HEK293 (cell line): ENCODE measurements at regions not wholly inside any gene's neighbourhood (a gene's known extent, or its start where the extent isn't known, plus 50 kb on each side); places are given as distances from the start of the nearest gene placed in this dataset.

Experiments
- ZNF138 ChIP-seq: fragments of 450-650 bp; formaldehyde crosslinking; IDR thresholded peaks from 2 replicates; pipeline ENCODE4 v1.5.1; 2016; ENCODE audit warnings: missing biosample characterization, missing genetic modification characterization, borderline replicate concordance
- ZNF274 ChIP-seq, 2 experiments: fragments of 200-500 bp in 1 of 2; fragments of 450-650 bp in 1 of 2; sonication (Bioruptor generic) in 1 of 2; formaldehyde crosslinking in 1 of 2; IDR thresholded peaks; 2 replicates each; pipeline versions ENCODE4 v1.5.1 to v1.6.1; 2014 to 2016; ENCODE audit warnings: borderline replicate concordance in 1 of 2, inconsistent platforms in 1 of 2, low read length in 1 of 2, missing biosample characterization in 1 of 2, missing genetic modification characterization in 1 of 2
- ZNF501 ChIP-seq: fragments of 450-650 bp; formaldehyde crosslinking; IDR thresholded peaks from 2 replicates; pipeline ENCODE4 v1.5.1; 2016; ENCODE audit warnings: missing biosample characterization, missing genetic modification characterization
- ZNF670 ChIP-seq: fragments of 450-650 bp; formaldehyde crosslinking; IDR thresholded peaks from 2 replicates; pipeline ENCODE4 v1.5.1; 2016; ENCODE audit warnings: missing biosample characterization, missing genetic modification characterization, low read depth
- TF ChIP-seq, protein P1 (sequence below): fragments of 450-650 bp; formaldehyde crosslinking; IDR thresholded peaks from 2 replicates; pipeline ENCODE4 v1.5.1; 2017; ENCODE audit warnings: missing biosample characterization, missing genetic modification characterization

DNA sequence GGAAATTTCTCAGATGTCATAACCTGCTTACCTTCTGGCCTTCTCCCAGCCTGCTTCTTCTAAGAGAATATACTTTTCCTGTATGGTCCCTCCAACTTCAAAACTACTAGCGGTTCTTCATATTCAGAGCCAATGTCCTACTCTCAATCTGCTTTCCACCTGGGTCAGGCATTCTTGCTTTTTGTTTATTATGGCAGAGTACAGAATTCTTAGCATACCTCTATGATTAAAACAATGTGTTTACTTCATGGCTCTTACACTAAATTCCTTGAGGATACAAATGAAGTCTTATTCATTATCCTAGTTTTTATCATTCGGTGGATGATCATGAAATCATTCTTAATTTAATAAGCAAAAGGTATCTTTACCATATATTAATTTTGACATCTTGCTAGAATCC, 484.2 kb upstream of the SLITRK1 start:
- no peak for TF ChIP-seq ZNF138 (tag by site-specific recombination)
- TF ChIP-seq ZNF501 (tag by site-specific recombination) = no peak
- TF ChIP-seq ZNF670 (tag by site-specific recombination) = no peak
- TF ChIP-seq, protein P1, sequence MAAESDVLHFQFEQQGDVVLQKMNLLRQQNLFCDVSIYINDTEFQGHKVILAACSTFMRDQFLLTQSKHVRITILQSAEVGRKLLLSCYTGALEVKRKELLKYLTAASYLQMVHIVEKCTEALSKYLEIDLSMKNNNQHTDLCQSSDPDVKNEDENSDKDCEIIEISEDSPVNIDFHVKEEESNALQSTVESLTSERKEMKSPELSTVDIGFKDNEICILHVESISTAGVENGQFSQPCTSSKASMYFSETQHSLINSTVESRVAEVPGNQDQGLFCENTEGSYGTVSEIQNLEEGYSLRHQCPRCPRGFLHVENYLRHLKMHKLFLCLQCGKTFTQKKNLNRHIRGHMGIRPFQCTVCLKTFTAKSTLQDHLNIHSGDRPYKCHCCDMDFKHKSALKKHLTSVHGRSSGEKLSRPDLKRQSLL (tag by site-specific recombination) = no peak
- TF ChIP-seq ZNF274 (IDR thresholded peaks at IDR 0.05; ENCODE audit: low read length) = no peak
- TF ChIP-seq ZNF274 (tag by site-specific recombination; IDR thresholded peaks at IDR 0.05; ENCODE audit: borderline replicate concordance) = no peak
